ENCODE measurements at regions not wholly inside any gene's neighbourhood (a gene's known extent, or its start where the extent isn't known, plus 50 kb on each side); places are given as distances from the start of the nearest gene placed in this dataset.
A peak's percentile ranks its signal among the peaks of the same experiment; 100 is the strongest.

- TF ChIP-seq CTCF (IDR thresholded peaks at IDR 0.05), result no peak
- H3K27me3 Mint-ChIP-seq (ENCODE audit: low read depth in 3 of 3), result peaks cover 67 to 85% (median 75%) of the 10 kb centered on the region in 3 donors
- Histone ChIP-seq H3K4me3 (replicated peaks in 1 of 3; ENCODE audit: low read depth in 2 of 3, low read length in 3 of 3) (no peak overlapping the region), H3K4me2 (replicated peaks; ENCODE audit: extremely low read depth, low read length, poor library complexity, severe bottlenecking) (peak overlapping the region; percentile 47), H3K9me3 (replicated peaks in 1 of 2; ENCODE audit: control insufficient read depth in 1 of 2, insufficient read depth in 1 of 2, low read length in 2 of 2) (peaks cover 5 to 9% of the 10 kb centered on the region in 2 donors), H4K20me1 (ENCODE audit: insufficient read depth, low read length) (no peaks in the 10 kb centered on the region), H2AFZ (ENCODE audit: insufficient read depth, low read depth, low read length, poor library complexity, severe bottlenecking) (no peak overlapping the region), H3K36me3 (replicated peaks in 1 of 2; ENCODE audit: control insufficient read depth in 1 of 2, insufficient read depth in 2 of 2, low read length in 2 of 2) (no peaks in the 10 kb centered on the region), H3K27me3 (ENCODE audit: control insufficient read depth in 2 of 2, insufficient read depth in 2 of 2, low read length in 2 of 2) (peaks cover 28 to 79% of the 10 kb centered on the region in 2 donors), H3K4me1 (ENCODE audit: control insufficient read depth in 1 of 2, insufficient read depth in 2 of 2, low read length in 2 of 2) (peaks cover 0 to 5% of the 10 kb centered on the region in 2 donors), H3K79me2 (ENCODE audit: insufficient read depth, low read length) (no peaks in the 10 kb centered on the region), H3K27ac (ENCODE audit: low read depth in 1 of 2, low read length in 2 of 2) (no peak overlapping the region), H3K9ac (ENCODE audit: insufficient read depth, low read length, poor library complexity, severe bottlenecking) (no peak overlapping the region)
- no peak overlapping the region for H3K27ac Mint-ChIP-seq
- H3K4me3 Mint-ChIP-seq, result peak overlapping the region in 1 of 2 donors; percentile 72
- WGBS (ENCODE audit: insufficient coverage), result 27% methylated on average over 38 of the region's 38 CpGs
- DNase-seq, result no peak
- intact Hi-C loops (cut with micrococcal nuclease), result no loop called here
- H3K36me3 Mint-ChIP-seq, result peaks cover 0 to 2% of the 10 kb centered on the region in 2 donors
- peaks cover 0 to 16% (median 3%) of the 10 kb centered on the region in 7 donors for H3K9me3 Mint-ChIP-seq
- peaks cover 7% of the 10 kb centered on the region for H3K4me1 Mint-ChIP-seq
Observed at GRCh38 chr16:85170066-85170491, 57.8 kb upstream of the CIBAR2 start.

- Histone ChIP-seq H2AFZ (ENCODE audit: insufficient read depth, low read depth, low read length, poor library complexity, severe bottlenecking) (no peak overlapping the region), H3K27me3 (ENCODE audit: control insufficient read depth in 2 of 2, insufficient read depth in 2 of 2, low read length in 2 of 2) (peaks cover 28 to 77% of the 10 kb centered on the region in 2 donors), H3K79me2 (ENCODE audit: insufficient read depth, low read length) (no peaks in the 10 kb centered on the region), H3K9ac (ENCODE audit: insufficient read depth, low read length, poor library complexity, severe bottlenecking) (no peak overlapping the region), H3K4me3 (replicated peaks in 1 of 3; ENCODE audit: low read depth in 2 of 3, low read length in 3 of 3) (no peak overlapping the region), H3K9me3 (replicated peaks in 1 of 2; ENCODE audit: control insufficient read depth in 1 of 2, insufficient read depth in 1 of 2, low read length in 2 of 2) (peaks cover 5 to 9% of the 10 kb centered on the region in 2 donors), H3K36me3 (replicated peaks in 1 of 2; ENCODE audit: control insufficient read depth in 1 of 2, insufficient read depth in 2 of 2, low read length in 2 of 2) (no peaks in the 10 kb centered on the region), H3K4me1 (ENCODE audit: control insufficient read depth in 1 of 2, insufficient read depth in 2 of 2, low read length in 2 of 2) (peaks cover 0 to 5% of the 10 kb centered on the region in 2 donors), H4K20me1 (ENCODE audit: insufficient read depth, low read length) (no peaks in the 10 kb centered on the region), H3K27ac (ENCODE audit: low read depth in 1 of 2, low read length in 2 of 2) (no peak overlapping the region), H3K4me2 (replicated peaks; ENCODE audit: extremely low read depth, low read length, poor library complexity, severe bottlenecking) (no peak overlapping the region)
- intact Hi-C loops (cut with micrococcal nuclease), result no loop called here
- Mint-ChIP-seq H3K4me1 (peaks cover 7% of the 10 kb centered on the region), H3K27me3 (ENCODE audit: low read depth in 3 of 3) (peaks cover 64 to 83% (median 72%) of the 10 kb centered on the region in 3 donors), H3K27ac (no peak overlapping the region), H3K9me3 (peaks cover 0 to 16% (median 3%) of the 10 kb centered on the region in 7 donors), H3K36me3 (peaks cover 0 to 2% of the 10 kb centered on the region in 2 donors), H3K4me3 (peak overlapping the region in 1 of 2 donors; percentile 72)
- DNase-seq, result no peak
- TF ChIP-seq CTCF (IDR thresholded peaks at IDR 0.05), result no peak
- 87% methylated on average over 22 of the region's 23 CpGs for WGBS (ENCODE audit: insufficient coverage)
Observed at GRCh38 chr16:85170590-85171003, 58.3 kb upstream of the CIBAR2 start.

Data from CD14-positive monocyte (primary cell).